ENCODE measurements at regions not wholly inside any gene's neighbourhood (a gene's known extent, or its start where the extent isn't known, plus 50 kb on each side); places are given as distances from the start of the nearest gene placed in this dataset.
A peak's percentile ranks its signal among the peaks of the same experiment; 100 is the strongest.

GRCh38 chr4:3372933-3373465, 68.8 kb upstream of the HGFAC start:
- no peak for DNase-seq (ENCODE audit: low read depth, low spot score)
- no peak for TF ChIP-seq CTCF (IDR thresholded peaks at IDR 0.05; ENCODE audit: low read depth, low read length)
- Histone ChIP-seq H3K27me3 (ENCODE audit: control insufficient read depth, insufficient read depth, low read length) (no peaks in the 10 kb centered on the region), H3K4me3 (ENCODE audit: low read depth, low read length) (no peak overlapping the region), H3K27ac (ENCODE audit: low read depth, low read length) (no peak overlapping the region), H3K9me3 (ENCODE audit: control insufficient read depth, insufficient read depth, low read length) (peaks cover 3% of the 10 kb centered on the region; the same call in 1 of the 2 replicates)
- ChIA-PET POLR2A (no interaction called here), CTCF (no interaction called here)

DNA sequence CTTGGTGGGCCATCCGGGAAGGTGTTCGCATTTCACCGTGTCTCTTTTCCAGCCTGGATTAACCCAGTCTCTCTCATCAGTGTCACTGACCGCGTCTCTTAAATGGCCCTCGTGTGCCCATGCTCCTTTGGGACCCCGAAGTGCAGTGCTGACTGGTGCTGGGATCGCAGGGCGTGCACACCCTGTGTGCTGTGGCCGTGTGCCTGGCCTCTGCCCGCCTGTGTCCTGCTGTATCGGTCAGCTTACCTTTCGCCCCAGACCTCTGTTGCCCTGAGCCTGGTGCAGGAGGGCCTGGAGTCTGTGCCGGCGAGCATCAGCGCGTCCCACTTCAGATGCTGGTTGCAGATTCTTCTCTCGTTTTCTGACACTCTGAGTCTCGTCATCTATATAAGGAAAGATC, 68.3 kb upstream of the HGFAC start:
- TF ChIP-seq CTCF (IDR thresholded peaks at IDR 0.05; ENCODE audit: low read depth, low read length): no peak
- ChIA-PET CTCF (no interaction called here), POLR2A (no interaction called here)
- no peak for DNase-seq (ENCODE audit: low read depth, low spot score)
- no peak overlapping the region for H3K27ac ChIP-seq (ENCODE audit: low read depth, low read length)
- H3K27me3 ChIP-seq (ENCODE audit: control insufficient read depth, insufficient read depth, low read length): no peaks in the 10 kb centered on the region
- peaks cover 3% of the 10 kb centered on the region; the same call in 1 of the 2 replicates for H3K9me3 ChIP-seq (ENCODE audit: control insufficient read depth, insufficient read depth, low read length)
- no peak overlapping the region for H3K4me3 ChIP-seq (ENCODE audit: low read depth, low read length)

GRCh38 chr4:3374011-3374645, 67.6 kb upstream of the HGFAC start:
- POLR2A ChIA-PET: no interaction called here
- H3K4me3 ChIP-seq (ENCODE audit: low read depth, low read length): no peak overlapping the region
- peaks cover 3% of the 10 kb centered on the region; the same call in 1 of the 2 replicates for H3K9me3 ChIP-seq (ENCODE audit: control insufficient read depth, insufficient read depth, low read length)
- DNase-seq (ENCODE audit: low read depth, low spot score): no peak
- CTCF ChIA-PET: no interaction called here
- no peaks in the 10 kb centered on the region for H3K27me3 ChIP-seq (ENCODE audit: control insufficient read depth, insufficient read depth, low read length)
- no peak overlapping the region for H3K27ac ChIP-seq (ENCODE audit: low read depth, low read length)
- TF ChIP-seq CTCF (IDR thresholded peaks at IDR 0.05; ENCODE audit: low read depth, low read length): no peak

- no peak overlapping the region for H3K4me3 ChIP-seq (ENCODE audit: low read depth, low read length)
- H3K27ac ChIP-seq (ENCODE audit: low read depth, low read length): no peak overlapping the region
- H3K9me3 ChIP-seq (ENCODE audit: control insufficient read depth, insufficient read depth, low read length): peaks cover 3% of the 10 kb centered on the region; the same call in 1 of the 2 replicates
- no peak for DNase-seq (ENCODE audit: low read depth, low spot score)
- CTCF ChIA-PET: interaction anchor here (1.8 kb wide), 1 partner anchor 106 kb away, joined by 7 read pairs; no protein-coding TSS in a partner anchor
- no peak for TF ChIP-seq CTCF (IDR thresholded peaks at IDR 0.05; ENCODE audit: low read depth, low read length)
- POLR2A ChIA-PET: interaction anchor here (1.7 kb wide), 1 partner anchor 15 kb away, joined by 6 read pairs; no protein-coding TSS in a partner anchor
- no peaks in the 10 kb centered on the region for H3K27me3 ChIP-seq (ENCODE audit: control insufficient read depth, insufficient read depth, low read length)
These were observed 67.1 kb upstream of the HGFAC start for GRCh38 chr4:3374667-3375066.

DNA sequence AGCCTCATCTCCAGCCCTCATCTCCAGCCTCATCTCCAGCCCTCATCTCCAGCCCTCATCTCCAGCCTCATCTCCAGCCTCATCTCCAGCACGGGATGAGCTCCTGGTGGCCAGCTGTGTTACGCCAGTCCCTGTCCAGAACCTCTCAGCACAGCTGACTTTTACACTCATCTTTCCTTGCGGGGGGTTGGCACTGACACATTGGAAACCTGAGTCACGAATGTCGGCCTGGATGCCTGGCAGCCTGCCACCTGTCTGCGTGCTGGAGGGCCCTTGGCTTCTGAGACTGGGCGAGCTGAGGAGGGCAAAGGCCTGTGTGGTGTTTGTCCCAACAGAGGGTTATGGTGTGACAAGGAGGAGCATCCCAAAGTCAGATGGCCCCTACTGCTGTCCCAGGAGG, 66.1 kb upstream of the HGFAC start:
- POLR2A ChIA-PET: interaction anchor here (1.4 to 1.7 kb wide), 2 partner anchors 14 to 30 kb away, joined by 6 to 9 read pairs; no protein-coding TSS in a partner anchor

More for the DNA sequence above, 66.1 kb upstream of the HGFAC start:
- no peak for TF ChIP-seq CTCF (IDR thresholded peaks at IDR 0.05; ENCODE audit: low read depth, low read length)
- no peaks in the 10 kb centered on the region for H3K27me3 ChIP-seq (ENCODE audit: control insufficient read depth, insufficient read depth, low read length)
- CTCF ChIA-PET: interaction anchor here (0.9 to 1.8 kb wide), 2 partner anchors 25 to 105 kb away, joined by 3 to 7 read pairs; no protein-coding TSS in a partner anchor
- H3K27ac ChIP-seq (ENCODE audit: low read depth, low read length): no peak overlapping the region
- peak; percentile 43 for DNase-seq (ENCODE audit: low read depth, low spot score)
- no peak overlapping the region for H3K4me3 ChIP-seq (ENCODE audit: low read depth, low read length)
- H3K9me3 ChIP-seq (ENCODE audit: control insufficient read depth, insufficient read depth, low read length): peaks cover 12% of the 10 kb centered on the region
